Gastrocnemius medialis (tissue), 4 donors: ENCODE measurements at regions not wholly inside any gene's neighbourhood (a gene's known extent, or its start where the extent isn't known, plus 50 kb on each side); places are given as distances from the start of the nearest gene placed in this dataset.
A peak's percentile ranks its signal among the peaks of the same experiment; 100 is the strongest.
"Not testable (repeated sequence)": the region's sequence is repeated elsewhere in the genome, so short reads cannot be mapped to it uniquely, and the experiment has no call there.

ENCODE experiments used
- ATAC-seq, 2 donors: fragments of 150-250 bp; one replicate each; pipeline ENCODE4 v1.9.1; 2016
- DNase-seq, 2 donors: peaks; one replicate each; pipeline ENCODE4 v3.0.0-alpha.2; 2019
- H3K27ac ChIP-seq, 4 donors: fragments of 200-600 bp; sonication (generic); 1 replicate in 1 of 4; 2 replicates in 3 of 4; pipeline ENCODE4 v1.5.1; 2016 to 2018; ENCODE audit warnings: mild to moderate bottlenecking in 2 of 4, moderate library complexity in 1 of 4
- H3K27me3 ChIP-seq, 3 donors: fragments of 200-600 bp; sonication (generic) in 2 of 3; 1 replicate in 1 of 3; 2 replicates in 2 of 3; pipeline versions ENCODE4 v1.5.1 to v1.6.0; 2016 to 2019; ENCODE audit warnings: mild to moderate bottlenecking in 1 of 3, moderate library complexity in 1 of 3
- H3K36me3 ChIP-seq, 2 donors: fragments of 200-600 bp; sonication (generic) in 1 of 2; one replicate each; pipeline ENCODE4 v1.5.1; 2017 to 2018
- H3K4me1 ChIP-seq, 2 donors: fragments of 200-600 bp; sonication (generic) in 1 of 2; one replicate each; pipeline ENCODE4 v1.5.1; 2016 to 2017; ENCODE audit warnings: mild to moderate bottlenecking in 2 of 2
- H3K4me3 ChIP-seq, 4 donors: fragments of 200-600 bp; sonication (generic) in 3 of 4; 1 replicate in 1 of 4; 2 replicates in 3 of 4; pipeline ENCODE4 v1.5.1; 2016 to 2019; ENCODE audit warnings: mild to moderate bottlenecking in 2 of 4
- H3K9me3 ChIP-seq, 3 donors: fragments of 200-600 bp; sonication (generic) in 2 of 3; 1 replicate in 1 of 3; 2 replicates in 2 of 3; pipeline ENCODE4 v1.5.1; 2016 to 2019
- POLR2A ChIP-seq, 2 donors: fragments of 450-650 bp; IDR thresholded peaks; one replicate each; pipeline ENCODE4 v1.6.1; 2017; ENCODE audit warnings: antibody characterized with exemption in 2 of 2, mild to moderate bottlenecking in 2 of 2, moderate library complexity in 2 of 2
- in situ Hi-C, 4 donors: fragments of 200-750 bp; cut with MboI; loops; one replicate each; pipeline versions ENCODE4 v1.15.0 to v1.8.0; 2017; ENCODE audit warnings: low sequenced_read_pairs in 4 of 4
- intact Hi-C: fragments of 100-400 bp; cut with DNase I; formaldehyde crosslinking; loops from one replicate; pipeline ENCODE4 v1.15.1; 2023; ENCODE audit warnings: low total_unique reads
- TF ChIP-seq, protein P1 (sequence below), 5 experiments: fragments of 450-650 bp in 3 of 5; fragments of 200-600 bp in 2 of 5; sonication (generic) in 2 of 5; IDR thresholded peaks in 4 of 5; conservative IDR thresholded peaks in 1 of 5; 1 replicate in 4 of 5; 2 replicates in 1 of 5; pipeline ENCODE4 v1.5.1; 2016 to 2019; ENCODE audit warnings: antibody characterized with exemption in 5 of 5, mild to moderate bottlenecking in 3 of 5, moderate library complexity in 3 of 5

DNA sequence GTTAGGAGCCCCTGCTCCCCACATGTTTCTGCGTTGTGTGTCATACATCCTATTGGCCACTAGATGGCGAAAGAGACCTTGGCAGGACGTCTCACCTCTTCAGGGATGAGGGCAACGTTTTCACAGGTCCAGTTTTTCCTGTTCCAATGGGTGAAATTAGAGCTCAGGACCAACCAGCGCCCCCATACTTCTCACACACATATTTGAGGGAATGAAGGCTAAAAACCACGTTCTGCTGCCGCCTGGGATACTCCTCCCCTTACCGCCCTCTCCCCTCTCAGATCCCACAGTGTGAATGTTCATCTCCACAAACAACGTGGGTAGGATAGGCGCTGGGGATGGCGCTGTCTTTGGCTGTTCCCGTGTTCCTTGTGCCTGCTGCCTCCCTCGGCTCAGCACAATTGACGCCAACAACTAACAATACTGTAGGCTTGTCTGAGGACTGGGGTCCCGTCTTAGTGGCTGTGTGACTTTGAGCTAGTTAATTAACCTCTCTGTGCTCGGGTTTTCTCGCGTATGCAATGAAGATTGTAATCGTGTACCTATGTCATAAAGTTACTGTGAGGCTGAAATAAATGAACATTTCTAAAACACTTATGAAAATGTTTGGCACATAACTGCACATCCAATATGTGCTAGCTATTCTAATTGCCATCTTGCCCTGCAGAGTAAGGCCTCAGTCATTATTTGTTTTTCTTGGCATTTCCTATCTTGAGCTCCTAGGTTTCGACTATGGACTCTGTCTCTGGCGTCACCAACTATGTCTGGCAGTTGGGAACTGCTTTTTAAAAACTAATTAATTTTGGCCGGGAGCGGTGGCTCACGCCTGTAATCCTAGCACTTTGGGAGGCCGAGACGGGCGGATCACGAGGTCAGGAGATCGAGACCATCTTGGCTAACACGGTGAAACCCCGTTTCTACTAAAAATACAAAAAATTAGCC, 181.3 kb upstream of the STK26 start:
- DNase-seq (no peak), ATAC-seq (no peak)
- H3K4me3 ChIP-seq, result no peak overlapping the region
- intact Hi-C loops (loop anchor here (5.0 kb wide), 1 partner anchor 791 kb away; no protein-coding TSS in a partner anchor), in situ Hi-C loops (loop anchor here in 1 of 4 donors (25.0 kb wide), 1 partner anchor 771 kb away; no protein-coding TSS in a partner anchor)
- no peak overlapping the region for H3K27ac ChIP-seq
- H3K4me1 ChIP-seq, result no peaks in the 10 kb centered on the region
- no peaks in the 10 kb centered on the region for H3K36me3 ChIP-seq
- TF ChIP-seq POLR2A (IDR thresholded peaks at IDR 0.05), result no peak
- TF ChIP-seq, protein P1, sequence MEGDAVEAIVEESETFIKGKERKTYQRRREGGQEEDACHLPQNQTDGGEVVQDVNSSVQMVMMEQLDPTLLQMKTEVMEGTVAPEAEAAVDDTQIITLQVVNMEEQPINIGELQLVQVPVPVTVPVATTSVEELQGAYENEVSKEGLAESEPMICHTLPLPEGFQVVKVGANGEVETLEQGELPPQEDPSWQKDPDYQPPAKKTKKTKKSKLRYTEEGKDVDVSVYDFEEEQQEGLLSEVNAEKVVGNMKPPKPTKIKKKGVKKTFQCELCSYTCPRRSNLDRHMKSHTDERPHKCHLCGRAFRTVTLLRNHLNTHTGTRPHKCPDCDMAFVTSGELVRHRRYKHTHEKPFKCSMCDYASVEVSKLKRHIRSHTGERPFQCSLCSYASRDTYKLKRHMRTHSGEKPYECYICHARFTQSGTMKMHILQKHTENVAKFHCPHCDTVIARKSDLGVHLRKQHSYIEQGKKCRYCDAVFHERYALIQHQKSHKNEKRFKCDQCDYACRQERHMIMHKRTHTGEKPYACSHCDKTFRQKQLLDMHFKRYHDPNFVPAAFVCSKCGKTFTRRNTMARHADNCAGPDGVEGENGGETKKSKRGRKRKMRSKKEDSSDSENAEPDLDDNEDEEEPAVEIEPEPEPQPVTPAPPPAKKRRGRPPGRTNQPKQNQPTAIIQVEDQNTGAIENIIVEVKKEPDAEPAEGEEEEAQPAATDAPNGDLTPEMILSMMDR (IDR thresholded peaks at IDR 0.05 in 4 of 5, conservative IDR thresholded peaks at IDR 0.05 in 1 of 5), result peak; percentile 33 to 91 (median 71)
- H3K9me3 ChIP-seq, result no peaks in the 10 kb centered on the region
- no peaks in the 10 kb centered on the region for H3K27me3 ChIP-seq

DNA sequence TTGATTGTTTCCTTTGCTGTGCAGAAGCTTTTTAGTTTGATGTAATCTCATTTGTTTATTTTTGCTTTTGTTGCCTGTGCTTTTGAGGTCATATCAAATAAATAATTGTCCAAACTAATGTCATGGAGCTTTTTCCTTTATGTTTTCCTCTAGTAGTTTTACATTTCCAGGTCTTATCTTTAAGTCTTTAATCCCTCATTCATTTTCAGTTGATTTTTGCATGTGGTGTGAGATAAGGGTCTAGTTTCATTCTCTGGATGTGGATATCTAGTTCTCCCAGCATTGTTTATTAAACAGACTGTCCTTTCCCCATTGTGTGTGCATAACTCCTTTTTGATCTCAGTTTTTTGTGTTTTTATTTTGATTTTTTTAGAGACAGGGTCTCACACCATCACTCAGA, 179.1 kb upstream of the STK26 start:
- intact Hi-C loops, result loop anchor here (5.0 kb wide), 1 partner anchor 788 kb away; no protein-coding TSS in a partner anchor
- H3K36me3 ChIP-seq, result no peaks in the 10 kb centered on the region
- in situ Hi-C loops, result loop anchor here in 1 of 4 donors (25.0 kb wide), 1 partner anchor 768 kb away; no protein-coding TSS in a partner anchor
- DNase-seq (no peak), ATAC-seq (no peak)
- H3K27me3 ChIP-seq, result no peaks in the 10 kb centered on the region
- no peaks in the 10 kb centered on the region for H3K9me3 ChIP-seq
- H3K27ac ChIP-seq, result no peak overlapping the region
- no peak overlapping the region for H3K4me3 ChIP-seq
- no peaks in the 10 kb centered on the region for H3K4me1 ChIP-seq
- TF ChIP-seq, protein P1 (IDR thresholded peaks at IDR 0.05 in 4 of 5, conservative IDR thresholded peaks at IDR 0.05 in 1 of 5), result no peak
- no peak for TF ChIP-seq POLR2A (IDR thresholded peaks at IDR 0.05)

DNA sequence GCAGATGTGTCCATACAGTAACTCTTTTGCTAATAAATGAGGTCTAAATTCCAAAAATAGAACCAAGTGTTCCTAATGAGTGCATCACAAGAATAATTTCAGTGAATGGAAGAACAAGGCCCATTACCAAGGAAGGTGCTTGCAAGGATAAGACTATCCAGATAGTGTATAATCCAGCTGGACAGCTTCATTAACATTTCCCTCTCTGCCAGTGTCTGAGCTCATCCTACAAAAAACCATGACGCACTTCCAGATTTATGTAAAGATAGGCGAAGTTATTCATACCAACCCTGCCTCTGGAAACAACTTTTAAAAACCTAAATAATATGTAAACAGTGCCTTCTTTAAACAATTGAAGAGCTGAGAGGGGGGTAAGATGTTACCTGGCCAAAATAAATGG, 177.9 kb upstream of the STK26 start:
- H3K9me3 ChIP-seq, result no peaks in the 10 kb centered on the region
- no peak overlapping the region for H3K4me3 ChIP-seq
- DNase-seq (no peak), ATAC-seq (no peak)
- no peak overlapping the region for H3K27ac ChIP-seq
- H3K27me3 ChIP-seq, result no peaks in the 10 kb centered on the region
- intact Hi-C loops, result no loop called here
- TF ChIP-seq, protein P1 (IDR thresholded peaks at IDR 0.05 in 4 of 5, conservative IDR thresholded peaks at IDR 0.05 in 1 of 5), result no peak
- TF ChIP-seq POLR2A (IDR thresholded peaks at IDR 0.05), result no peak
- no peaks in the 10 kb centered on the region for H3K4me1 ChIP-seq
- in situ Hi-C loops, result loop anchor here in 1 of 4 donors (25.0 kb wide), 1 partner anchor 767 kb away; no protein-coding TSS in a partner anchor
- no peaks in the 10 kb centered on the region for H3K36me3 ChIP-seq

DNA sequence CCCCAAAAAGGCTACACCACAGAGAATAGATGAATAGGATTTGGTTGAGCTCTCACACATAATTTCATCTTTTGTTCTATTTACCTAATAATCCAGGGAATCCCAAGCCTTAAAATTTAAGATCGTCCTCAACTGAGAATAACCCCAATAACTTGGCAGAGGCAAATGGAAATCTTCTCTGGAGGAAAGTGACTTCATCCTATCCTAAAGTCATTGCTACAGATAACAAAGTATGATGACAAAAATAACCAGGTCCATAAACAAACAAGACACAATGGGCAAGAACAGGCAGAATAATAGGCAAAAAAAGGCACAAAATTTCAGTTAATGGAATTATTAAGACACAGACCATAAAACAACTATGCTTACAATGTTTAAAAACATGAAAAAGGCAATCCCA, 177.3 kb upstream of the STK26 start:
- H3K4me3 ChIP-seq, result no peak overlapping the region
- intact Hi-C loops, result no loop called here
- DNase-seq, result no peak
- H3K4me1 ChIP-seq, result no peaks in the 10 kb centered on the region
- no peaks in the 10 kb centered on the region for H3K27me3 ChIP-seq
- H3K9me3 ChIP-seq, result no peaks in the 10 kb centered on the region
- no peak for ATAC-seq
- H3K27ac ChIP-seq, result no peak overlapping the region
- in situ Hi-C loops, result loop anchor here in 1 of 4 donors (25.0 kb wide), 1 partner anchor 767 kb away; no protein-coding TSS in a partner anchor
- TF ChIP-seq, protein P1 (IDR thresholded peaks at IDR 0.05 in 4 of 5, conservative IDR thresholded peaks at IDR 0.05 in 1 of 5), result no peak
- no peak for TF ChIP-seq POLR2A (IDR thresholded peaks at IDR 0.05)
- H3K36me3 ChIP-seq, result no peaks in the 10 kb centered on the region

DNA sequence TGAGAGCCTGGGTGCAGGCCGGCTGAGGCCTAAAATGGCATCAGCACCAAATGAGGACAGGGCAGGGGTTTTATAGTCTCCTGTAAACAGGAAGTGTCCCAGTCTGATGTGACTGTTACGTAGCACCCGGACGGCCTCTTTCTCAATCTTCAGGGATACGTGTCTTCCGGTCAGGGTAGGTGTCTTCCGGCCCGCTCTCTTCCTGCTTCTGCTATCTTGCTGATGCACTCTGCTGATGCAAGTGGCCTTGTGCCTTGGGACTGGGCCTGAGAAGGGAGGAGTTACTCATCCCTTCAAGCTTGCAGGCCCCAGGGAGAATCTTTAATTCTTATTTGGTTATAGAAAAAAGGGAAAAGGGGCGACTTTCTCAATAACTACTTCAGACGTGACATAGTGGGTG, 172.1 kb upstream of the STK26 start:
- ATAC-seq, H3K27me3 ChIP-seq, H3K4me1 ChIP-seq, H3K4me3 ChIP-seq, in situ Hi-C loops, DNase-seq, H3K9me3 ChIP-seq, H3K36me3 ChIP-seq, H3K27ac ChIP-seq, intact Hi-C loops: not testable (repeated sequence)
